ENCODE measurements at regions not wholly inside any gene's neighbourhood (a gene's known extent, or its start where the extent isn't known, plus 50 kb on each side); places are given as distances from the start of the nearest gene placed in this dataset.

GRCh38 chr18:67145586-67146292, 370.8 kb downstream of the DSEL start:
- no peak for TF ChIP-seq POLR2A (IDR thresholded peaks at IDR 0.05)
- no peak for TF ChIP-seq CTCF (IDR thresholded peaks at IDR 0.05)
- TF ChIP-seq EP300 (IDR thresholded peaks at IDR 0.05) = no peak
- TF ChIP-seq POLR2AphosphoS5 (IDR thresholded peaks at IDR 0.05) = no peak
